Endodermal cell (in vitro differentiated cells): ENCODE measurements at regions not wholly inside any gene's neighbourhood (a gene's known extent, or its start where the extent isn't known, plus 50 kb on each side); places are given as distances from the start of the nearest gene placed in this dataset.

ENCODE experiments used
- DNase-seq: peaks from one replicate; pipeline ENCODE4 v3.0.0-alpha.2; 2017
- H3K27ac ChIP-seq: 2 replicates; pipeline ENCODE4 v1.5.1; 2013; ENCODE audit warnings: mild to moderate bottlenecking, low read depth, low read length, moderate library complexity
- H3K27me3 ChIP-seq: 2 replicates; pipeline ENCODE4 v1.6.1; 2013; ENCODE audit warnings: mild to moderate bottlenecking, low read length, moderate library complexity; ENCODE audit not compliant: insufficient read depth, control insufficient read depth, poor library complexity, severe bottlenecking
- H3K36me3 ChIP-seq: 2 replicates; pipeline ENCODE4 v1.7.0; 2013; ENCODE audit warnings: mild to moderate bottlenecking, low read length, moderate library complexity; ENCODE audit not compliant: control insufficient read depth, insufficient read depth
- H3K4me1 ChIP-seq: one replicate; pipeline ENCODE4 v1.7.0; 2013; ENCODE audit warnings: low read length; ENCODE audit not compliant: control insufficient read depth, insufficient read depth
- H3K4me3 ChIP-seq: 2 replicates; pipeline ENCODE4 v1.5.1; 2013; ENCODE audit warnings: mild to moderate bottlenecking, low read length, moderate library complexity
- H3K9ac ChIP-seq: 2 replicates; pipeline ENCODE4 v1.6.1; 2013; ENCODE audit warnings: mild to moderate bottlenecking, low read length, moderate library complexity; ENCODE audit not compliant: poor library complexity, severe bottlenecking; ENCODE audit errors: extremely low read depth
- H3K9me3 ChIP-seq: 2 replicates; pipeline ENCODE4 v1.6.1; 2013; ENCODE audit warnings: mild to moderate bottlenecking, low read length, moderate library complexity; ENCODE audit not compliant: control insufficient read depth
- H3K27ac Mint-ChIP-seq: 2 replicates; pipeline ENCODE4 v1.8.0; 2020; ENCODE audit warnings: mixed read lengths
- H3K27me3 Mint-ChIP-seq: 2 replicates; pipeline ENCODE4 v1.8.0; 2021; ENCODE audit warnings: mild to moderate bottlenecking, mixed read lengths; ENCODE audit not compliant: insufficient read depth
- H3K36me3 Mint-ChIP-seq: 2 replicates; pipeline ENCODE4 v1.8.0; 2020; ENCODE audit warnings: low read depth, mixed read lengths
- H3K4me1 Mint-ChIP-seq: 2 replicates; pipeline ENCODE4 v1.8.0; 2020; ENCODE audit warnings: mixed read lengths
- H3K4me3 Mint-ChIP-seq: 2 replicates; pipeline ENCODE4 v1.8.0; 2020; ENCODE audit warnings: mild to moderate bottlenecking, moderate library complexity, mixed read lengths
- H3K9me3 Mint-ChIP-seq: 2 replicates; pipeline ENCODE4 v1.8.0; 2020; ENCODE audit warnings: mild to moderate bottlenecking, mixed read lengths
- CTCF ChIP-seq: fragments of 200-600 bp; sonication (generic); conservative IDR thresholded peaks from 2 replicates; pipeline ENCODE4 v1.5.0; 2021; ENCODE audit warnings: antibody characterized with exemption, mild to moderate bottlenecking
- WGBS, 2 experiments: methylation state at CpG; one replicate each; pipeline versions ENCODE4 v1.1.5 to v1.1.7; 2013; ENCODE audit warnings: missing lambda C conversion rate in 2 of 2, mixed read lengths in 1 of 2; ENCODE audit not compliant: insufficient coverage in 1 of 2, insufficient read length in 1 of 2; 5-methylcytosine and 5-hydroxymethylcytosine counted together

- Histone ChIP-seq H3K27me3 (no peaks in the 10 kb centered on the region), H3K4me1 (peaks cover 4% of the 10 kb centered on the region), H3K4me3 (no peak overlapping the region), H3K36me3 (no peaks in the 10 kb centered on the region), H3K9me3 (peaks cover 4% of the 10 kb centered on the region), H3K9ac (no peak overlapping the region), H3K27ac (no peak overlapping the region)
- no peak for DNase-seq
- Mint-ChIP-seq H3K27me3 (no peaks in the 10 kb centered on the region), H3K27ac (no peak overlapping the region), H3K4me1 (peaks cover 9% of the 10 kb centered on the region), H3K4me3 (no peak overlapping the region), H3K36me3 (no peaks in the 10 kb centered on the region), H3K9me3 (peaks cover 4% of the 10 kb centered on the region)
- TF ChIP-seq CTCF = no peak
- WGBS, 2 experiments = 60 to 100% methylated on average over 1 to 3 of the region's 3 CpGs
These were observed 261.8 kb downstream of the KLF12 start for GRCh38 chr13:73872397-73872796.

GRCh38 chr13:73870970-73871935, 263.0 kb downstream of the KLF12 start:
- Histone ChIP-seq H3K27ac (no peak overlapping the region), H3K9me3 (no peaks in the 10 kb centered on the region), H3K27me3 (no peaks in the 10 kb centered on the region), H3K4me3 (no peak overlapping the region), H3K4me1 (peaks cover 4% of the 10 kb centered on the region), H3K9ac (no peak overlapping the region), H3K36me3 (no peaks in the 10 kb centered on the region)
- no peaks in the 10 kb centered on the region for H3K9me3 Mint-ChIP-seq
- no peaks in the 10 kb centered on the region for H3K27me3 Mint-ChIP-seq
- no peaks in the 10 kb centered on the region for H3K36me3 Mint-ChIP-seq
- DNase-seq = peak; percentile 64
- no peak for TF ChIP-seq CTCF
- 81 to 85% methylated on average over 8 to 15 of the region's 15 CpGs for WGBS, 2 experiments
- H3K4me3 Mint-ChIP-seq = no peak overlapping the region
- H3K4me1 Mint-ChIP-seq = peaks cover 8% of the 10 kb centered on the region
- no peak overlapping the region for H3K27ac Mint-ChIP-seq

DNA sequence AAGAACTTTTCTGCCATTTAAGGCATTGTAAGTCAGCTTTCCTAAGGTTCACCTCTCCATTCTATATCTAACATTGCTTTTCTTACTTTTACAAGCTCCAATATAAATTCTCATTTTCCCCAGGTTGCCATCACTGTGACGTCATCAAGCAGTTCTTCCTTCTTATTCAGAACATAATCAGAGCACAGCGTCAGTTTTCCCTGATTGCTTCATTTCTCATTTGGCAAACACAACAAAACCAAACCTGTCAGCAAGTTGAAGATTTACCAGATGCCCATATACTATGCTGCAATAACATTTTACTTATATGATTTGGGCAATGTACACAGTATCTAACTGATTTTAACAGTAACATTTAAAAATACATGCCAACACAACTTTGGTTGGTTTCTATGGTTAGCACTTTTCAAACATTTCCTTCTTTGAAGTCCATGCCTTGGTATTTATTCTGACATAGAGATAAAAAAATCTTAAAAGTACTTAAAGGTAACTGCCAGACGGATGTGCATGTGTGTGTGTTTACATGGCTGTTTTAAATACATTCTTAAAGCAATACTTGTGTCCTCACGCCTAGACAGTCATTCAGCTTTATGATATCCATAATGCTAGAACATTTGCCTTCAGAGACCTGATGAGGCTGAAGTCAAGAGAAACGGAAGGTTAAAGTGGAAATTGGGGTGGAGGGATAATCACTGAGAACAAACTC, 264.0 kb downstream of the KLF12 start:
- H3K27ac ChIP-seq = no peak overlapping the region
- H3K9ac ChIP-seq = no peak overlapping the region
- DNase-seq = no peak
- H3K9me3 Mint-ChIP-seq = no peaks in the 10 kb centered on the region
- no peak overlapping the region for H3K4me3 Mint-ChIP-seq
- H3K36me3 ChIP-seq = no peaks in the 10 kb centered on the region
- no peak overlapping the region for H3K4me3 ChIP-seq
- H3K27me3 Mint-ChIP-seq = no peaks in the 10 kb centered on the region
- 88 to 92% methylated on average over 2 to 4 of the region's 5 CpGs for WGBS, 2 experiments
- TF ChIP-seq CTCF = no peak
- H3K9me3 ChIP-seq = no peaks in the 10 kb centered on the region
- H3K36me3 Mint-ChIP-seq = no peaks in the 10 kb centered on the region
- H3K4me1 ChIP-seq = peaks cover 4% of the 10 kb centered on the region
- H3K27ac Mint-ChIP-seq = no peak overlapping the region
- H3K27me3 ChIP-seq = no peaks in the 10 kb centered on the region
- H3K4me1 Mint-ChIP-seq = peaks cover 7% of the 10 kb centered on the region
